ENCODE measurements at regions not wholly inside any gene's neighbourhood (a gene's known extent, or its start where the extent isn't known, plus 50 kb on each side); places are given as distances from the start of the nearest gene placed in this dataset.

DNA sequence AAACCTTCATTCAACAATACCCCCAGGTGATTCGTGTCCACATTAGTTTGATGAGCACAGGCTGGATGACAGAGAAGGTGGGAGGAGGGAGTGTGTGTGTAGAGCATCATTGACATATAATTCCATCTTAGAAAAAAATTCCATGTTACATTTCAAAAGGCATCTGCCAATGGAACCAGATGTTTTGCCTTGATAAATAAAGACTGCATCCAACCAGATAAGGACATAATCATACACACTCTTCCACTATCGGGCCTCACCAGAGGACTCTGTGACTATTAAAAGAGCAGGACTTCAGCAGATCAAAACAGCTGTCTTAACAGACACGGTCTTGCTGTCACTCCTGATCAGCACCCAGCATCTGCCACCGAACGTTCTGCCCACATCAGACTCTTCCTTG lies 96.4 kb upstream of the SPIN1 start:
- TF ChIP-seq EZH2 (IDR thresholded peaks at IDR 0.05; ENCODE audit: borderline replicate concordance, low read depth, low read length, poor library complexity, severe bottlenecking): no peak
- TF ChIP-seq, protein P1, sequence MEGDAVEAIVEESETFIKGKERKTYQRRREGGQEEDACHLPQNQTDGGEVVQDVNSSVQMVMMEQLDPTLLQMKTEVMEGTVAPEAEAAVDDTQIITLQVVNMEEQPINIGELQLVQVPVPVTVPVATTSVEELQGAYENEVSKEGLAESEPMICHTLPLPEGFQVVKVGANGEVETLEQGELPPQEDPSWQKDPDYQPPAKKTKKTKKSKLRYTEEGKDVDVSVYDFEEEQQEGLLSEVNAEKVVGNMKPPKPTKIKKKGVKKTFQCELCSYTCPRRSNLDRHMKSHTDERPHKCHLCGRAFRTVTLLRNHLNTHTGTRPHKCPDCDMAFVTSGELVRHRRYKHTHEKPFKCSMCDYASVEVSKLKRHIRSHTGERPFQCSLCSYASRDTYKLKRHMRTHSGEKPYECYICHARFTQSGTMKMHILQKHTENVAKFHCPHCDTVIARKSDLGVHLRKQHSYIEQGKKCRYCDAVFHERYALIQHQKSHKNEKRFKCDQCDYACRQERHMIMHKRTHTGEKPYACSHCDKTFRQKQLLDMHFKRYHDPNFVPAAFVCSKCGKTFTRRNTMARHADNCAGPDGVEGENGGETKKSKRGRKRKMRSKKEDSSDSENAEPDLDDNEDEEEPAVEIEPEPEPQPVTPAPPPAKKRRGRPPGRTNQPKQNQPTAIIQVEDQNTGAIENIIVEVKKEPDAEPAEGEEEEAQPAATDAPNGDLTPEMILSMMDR (conservative IDR thresholded peaks at IDR 0.05; ENCODE audit: low read depth, low read length): no peak
